ENCODE measurements at regions not wholly inside any gene's neighbourhood (a gene's known extent, or its start where the extent isn't known, plus 50 kb on each side); places are given as distances from the start of the nearest gene placed in this dataset.

DNA sequence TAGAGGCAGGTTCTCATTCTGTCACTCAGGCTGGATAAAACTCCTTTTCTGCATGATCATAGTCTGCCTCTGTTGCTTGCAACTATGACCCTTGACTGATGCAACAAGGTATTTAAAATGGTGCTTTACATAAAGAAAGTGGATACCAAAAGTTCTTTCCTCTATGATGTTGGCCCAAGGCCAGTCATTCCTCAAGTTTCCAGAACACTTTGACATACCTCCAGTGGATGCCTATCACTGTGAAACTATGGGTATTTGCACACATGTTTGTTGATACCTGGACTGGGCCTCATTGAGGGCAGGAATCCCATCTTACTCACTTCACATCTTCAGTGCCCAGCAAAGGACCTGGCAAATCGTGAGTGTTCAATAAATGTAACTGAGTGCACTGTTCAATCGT lies 159.0 kb upstream of the ZC3H12C start:
- TF ChIP-seq TEAD4 (IDR thresholded peaks at IDR 0.05) (no peak), RAD21 (IDR thresholded peaks at IDR 0.05; ENCODE audit: low read depth) (no peak), EP300 (IDR thresholded peaks at IDR 0.05; ENCODE audit: borderline replicate concordance) (no peak), EGR1 (IDR thresholded peaks at IDR 0.05) (no peak), ZBTB7A (IDR thresholded peaks at IDR 0.05; ENCODE audit: low read depth) (no peak), TAF1 (IDR thresholded peaks at IDR 0.05; ENCODE audit: low read depth) (no peak), TCF12 (IDR thresholded peaks at IDR 0.05; ENCODE audit: low read depth) (no peak), CEBPB (IDR thresholded peaks at IDR 0.05) (no peak)
- TF ChIP-seq, protein P1, sequence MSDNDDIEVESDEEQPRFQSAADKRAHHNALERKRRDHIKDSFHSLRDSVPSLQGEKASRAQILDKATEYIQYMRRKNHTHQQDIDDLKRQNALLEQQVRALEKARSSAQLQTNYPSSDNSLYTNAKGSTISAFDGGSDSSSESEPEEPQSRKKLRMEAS (IDR thresholded peaks at IDR 0.05): no peak
- TF ChIP-seq, protein P2, sequence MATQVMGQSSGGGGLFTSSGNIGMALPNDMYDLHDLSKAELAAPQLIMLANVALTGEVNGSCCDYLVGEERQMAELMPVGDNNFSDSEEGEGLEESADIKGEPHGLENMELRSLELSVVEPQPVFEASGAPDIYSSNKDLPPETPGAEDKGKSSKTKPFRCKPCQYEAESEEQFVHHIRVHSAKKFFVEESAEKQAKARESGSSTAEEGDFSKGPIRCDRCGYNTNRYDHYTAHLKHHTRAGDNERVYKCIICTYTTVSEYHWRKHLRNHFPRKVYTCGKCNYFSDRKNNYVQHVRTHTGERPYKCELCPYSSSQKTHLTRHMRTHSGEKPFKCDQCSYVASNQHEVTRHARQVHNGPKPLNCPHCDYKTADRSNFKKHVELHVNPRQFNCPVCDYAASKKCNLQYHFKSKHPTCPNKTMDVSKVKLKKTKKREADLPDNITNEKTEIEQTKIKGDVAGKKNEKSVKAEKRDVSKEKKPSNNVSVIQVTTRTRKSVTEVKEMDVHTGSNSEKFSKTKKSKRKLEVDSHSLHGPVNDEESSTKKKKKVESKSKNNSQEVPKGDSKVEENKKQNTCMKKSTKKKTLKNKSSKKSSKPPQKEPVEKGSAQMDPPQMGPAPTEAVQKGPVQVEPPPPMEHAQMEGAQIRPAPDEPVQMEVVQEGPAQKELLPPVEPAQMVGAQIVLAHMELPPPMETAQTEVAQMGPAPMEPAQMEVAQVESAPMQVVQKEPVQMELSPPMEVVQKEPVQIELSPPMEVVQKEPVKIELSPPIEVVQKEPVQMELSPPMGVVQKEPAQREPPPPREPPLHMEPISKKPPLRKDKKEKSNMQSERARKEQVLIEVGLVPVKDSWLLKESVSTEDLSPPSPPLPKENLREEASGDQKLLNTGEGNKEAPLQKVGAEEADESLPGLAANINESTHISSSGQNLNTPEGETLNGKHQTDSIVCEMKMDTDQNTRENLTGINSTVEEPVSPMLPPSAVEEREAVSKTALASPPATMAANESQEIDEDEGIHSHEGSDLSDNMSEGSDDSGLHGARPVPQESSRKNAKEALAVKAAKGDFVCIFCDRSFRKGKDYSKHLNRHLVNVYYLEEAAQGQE (IDR thresholded peaks at IDR 0.05; ENCODE audit: low read depth): no peak
- TF ChIP-seq, protein P3, sequence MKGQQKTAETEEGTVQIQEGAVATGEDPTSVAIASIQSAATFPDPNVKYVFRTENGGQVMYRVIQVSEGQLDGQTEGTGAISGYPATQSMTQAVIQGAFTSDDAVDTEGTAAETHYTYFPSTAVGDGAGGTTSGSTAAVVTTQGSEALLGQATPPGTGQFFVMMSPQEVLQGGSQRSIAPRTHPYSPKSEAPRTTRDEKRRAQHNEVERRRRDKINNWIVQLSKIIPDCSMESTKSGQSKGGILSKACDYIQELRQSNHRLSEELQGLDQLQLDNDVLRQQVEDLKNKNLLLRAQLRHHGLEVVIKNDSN (IDR thresholded peaks at IDR 0.05): no peak

Data from Ishikawa (cell line).